GM18909 (cell line): ENCODE measurements at regions not wholly inside any gene's neighbourhood (a gene's known extent, or its start where the extent isn't known, plus 50 kb on each side); places are given as distances from the start of the nearest gene placed in this dataset.

Experiments
- ATAC-seq: cut with Tn5 transposase; IDR thresholded peaks from one replicate; pipeline ENCODE4 v1.9.1; 2021; ENCODE audit warnings: mild to moderate bottlenecking; ENCODE audit not compliant: unreplicated experiment, poor library complexity

GRCh38 chr2:122003196-122003940 is 247.9 kb downstream of the TSN start:
- ATAC-seq, result no peak

- no peak for ATAC-seq
Observed at GRCh38 chr2:122007126-122007525, 251.7 kb downstream of the TSN start.

GRCh38 chr2:122007577-122007976 is 252.1 kb downstream of the TSN start:
- ATAC-seq, result no peak

GRCh38 chr2:122009561-122009960 is 254.1 kb downstream of the TSN start:
- ATAC-seq, result no peak

GRCh38 chr2:122011493-122012270 is 256.2 kb downstream of the TSN start:
- ATAC-seq, result no peak

- no peak for ATAC-seq
Observed at GRCh38 chr2:122018736-122019135, 263.3 kb downstream of the TSN start.

GRCh38 chr2:122019724-122020123 is 264.3 kb downstream of the TSN start:
- no peak for ATAC-seq

- no peak for ATAC-seq
Observed at GRCh38 chr2:122020377-122020776, 264.9 kb downstream of the TSN start.

- ATAC-seq, result no peak
Observed at GRCh38 chr2:122021941-122022340, 266.5 kb downstream of the TSN start.

- ATAC-seq, result no peak
Observed at GRCh38 chr2:122022531-122022930, 267.1 kb downstream of the TSN start.

GRCh38 chr2:122023059-122023864 is 267.8 kb downstream of the TSN start:
- no peak for ATAC-seq

- ATAC-seq, result no peak
Observed at GRCh38 chr2:122027510-122028217, 272.2 kb downstream of the TSN start.

- no peak for ATAC-seq
Observed at GRCh38 chr2:122028371-122029100, 273.1 kb downstream of the TSN start.

- no peak for ATAC-seq
Observed at GRCh38 chr2:122029456-122029855, 274.0 kb downstream of the TSN start.

GRCh38 chr2:122029945-122030344 is 274.5 kb downstream of the TSN start:
- no peak for ATAC-seq

GRCh38 chr2:122031544-122032263 is 276.3 kb downstream of the TSN start:
- ATAC-seq, result no peak

GRCh38 chr2:122032264-122032645 is 276.8 kb downstream of the TSN start:
- ATAC-seq, result no peak

GRCh38 chr2:122033778-122034177 is 278.3 kb downstream of the TSN start:
- no peak for ATAC-seq

- no peak for ATAC-seq
Observed at GRCh38 chr2:122034344-122034743, 278.9 kb downstream of the TSN start.
